Fibroblast of the conjunctiva (primary cell): ENCODE measurements at regions not wholly inside any gene's neighbourhood (a gene's known extent, or its start where the extent isn't known, plus 50 kb on each side); places are given as distances from the start of the nearest gene placed in this dataset.
A peak's percentile ranks its signal among the peaks of the same experiment; 100 is the strongest.
"Not testable (repeated sequence)": the region's sequence is repeated elsewhere in the genome, so short reads cannot be mapped to it uniquely, and the experiment has no call there.

Source experiments
- DNase-seq: peaks from one replicate; pipeline ENCODE4 v3.0.0-alpha.2; 2010; ENCODE audit warnings: low read depth

DNA sequence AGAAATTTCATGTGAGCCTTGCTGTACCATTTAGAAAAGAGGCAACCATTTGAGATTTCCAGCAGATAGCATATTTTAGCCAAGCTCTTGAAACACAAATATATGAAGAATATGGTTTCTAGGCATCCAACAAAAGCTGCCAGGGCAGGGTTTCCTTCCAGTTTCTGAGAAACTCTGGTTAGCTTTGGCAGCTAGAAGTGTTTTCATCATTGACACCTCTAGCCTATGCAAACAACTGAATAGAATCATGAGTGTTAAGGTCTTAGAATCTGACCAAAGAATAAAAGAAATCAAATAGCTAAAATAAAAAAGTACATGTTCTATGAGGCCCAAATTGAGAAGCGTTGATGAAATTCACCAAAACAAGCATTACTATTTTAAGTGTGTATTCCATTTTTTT is 188.1 kb downstream of the TMEM167A start:
- no peak for DNase-seq

DNA sequence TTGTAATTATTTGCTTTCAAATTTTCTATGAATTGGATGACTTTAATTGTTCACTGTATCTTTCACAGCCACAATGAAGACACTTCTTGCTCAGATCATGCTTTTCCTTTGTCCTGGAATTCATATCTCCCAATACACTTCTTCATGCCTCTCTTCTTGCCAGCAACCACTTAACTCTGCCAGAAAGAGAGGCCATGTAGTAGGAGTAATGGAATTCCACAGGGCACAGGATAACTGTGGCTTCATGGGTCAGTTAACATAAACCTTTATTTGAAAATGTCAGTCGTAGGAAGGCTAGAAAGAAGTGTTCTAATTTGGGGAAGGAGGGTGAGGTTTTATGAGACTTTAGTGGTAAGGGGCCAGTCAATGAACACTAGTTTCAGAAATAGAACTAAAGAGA is 190.3 kb downstream of the TMEM167A start:
- DNase-seq, result no peak

DNA sequence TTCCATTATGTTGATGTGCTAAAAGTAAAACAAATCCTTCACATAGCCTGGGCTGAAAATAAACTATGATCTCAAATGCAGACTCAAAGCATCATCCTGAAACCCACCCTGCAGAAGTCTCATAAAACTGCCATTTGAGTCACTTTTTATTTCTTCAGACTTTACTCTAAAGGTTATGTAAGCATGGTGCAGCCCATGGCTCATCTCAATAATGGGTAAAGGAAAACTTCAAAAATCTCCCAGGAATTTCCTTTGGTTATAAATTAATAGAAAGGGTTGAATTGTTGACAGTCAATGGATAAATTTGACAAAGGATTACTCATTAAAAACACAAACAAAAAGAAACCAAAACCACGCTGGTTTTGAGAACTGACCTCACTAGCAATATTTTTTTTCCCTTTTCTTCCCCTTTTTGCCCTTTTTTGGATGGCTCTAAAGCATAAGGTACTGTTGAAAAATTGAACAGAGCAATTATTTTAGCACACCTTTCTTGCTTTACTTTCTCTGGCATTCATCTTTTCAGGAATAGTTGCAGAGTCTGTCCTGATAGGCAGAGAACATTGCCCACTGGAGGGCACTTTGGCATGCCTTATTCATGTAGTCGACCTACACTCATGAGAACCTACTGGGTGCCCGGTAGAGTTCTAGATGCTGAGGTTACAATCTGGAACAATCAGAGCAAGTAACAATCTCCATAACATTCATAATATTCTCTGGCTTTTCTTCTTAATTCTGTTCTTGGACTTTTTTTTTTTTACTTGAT is 191.4 kb downstream of the TMEM167A start:
- DNase-seq, result no peak

DNA sequence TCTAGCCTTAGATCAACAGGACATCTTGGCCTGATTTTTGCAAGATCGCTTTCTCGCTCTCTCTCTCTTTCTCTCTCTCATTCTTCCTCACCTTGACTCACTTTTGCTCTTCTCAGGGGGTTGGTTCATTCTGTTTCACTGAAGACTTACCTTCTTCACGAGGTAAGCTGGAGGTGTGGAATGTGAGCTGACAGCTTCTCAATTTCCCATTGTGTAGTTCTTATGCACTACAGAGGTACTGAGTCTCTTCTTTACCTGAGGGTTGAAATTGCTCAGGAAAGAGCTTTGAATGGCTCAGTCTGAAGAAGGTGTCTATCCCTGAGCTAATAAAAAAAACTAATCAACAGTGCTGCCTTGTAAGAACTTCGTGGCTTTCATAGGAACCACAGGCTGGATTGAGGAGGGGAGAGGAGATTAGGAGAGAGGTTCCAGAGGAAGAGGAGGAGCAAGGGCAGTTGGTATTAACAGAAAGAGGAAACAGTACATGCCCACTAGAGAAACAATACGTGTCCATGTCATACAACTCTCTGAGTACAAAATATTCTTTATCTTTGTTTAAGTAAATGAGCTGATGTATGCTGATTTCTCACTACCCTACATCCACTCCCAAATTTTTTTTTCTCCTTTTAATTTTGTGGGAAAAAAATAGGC is 192.2 kb downstream of the TMEM167A start:
- no peak for DNase-seq

DNA sequence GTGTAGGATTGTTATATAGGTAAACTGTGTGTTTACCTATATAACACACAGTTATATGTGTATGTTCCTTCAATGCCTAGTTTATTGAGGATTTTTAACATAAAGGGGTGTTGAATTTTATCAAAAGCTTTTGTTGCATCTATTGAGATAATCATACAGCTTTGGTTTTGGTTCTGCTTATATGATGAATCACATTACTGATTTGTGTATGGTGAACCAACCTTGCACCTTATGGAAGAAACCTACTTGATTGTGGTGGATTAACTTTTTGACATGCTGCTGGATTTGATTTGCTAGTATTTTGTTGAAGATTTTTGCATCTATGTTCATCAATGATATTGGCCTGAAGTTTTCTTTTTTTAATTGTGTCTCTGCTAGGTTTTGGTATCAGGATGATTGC is 194.9 kb downstream of the TMEM167A start:
- no peak for DNase-seq

DNA sequence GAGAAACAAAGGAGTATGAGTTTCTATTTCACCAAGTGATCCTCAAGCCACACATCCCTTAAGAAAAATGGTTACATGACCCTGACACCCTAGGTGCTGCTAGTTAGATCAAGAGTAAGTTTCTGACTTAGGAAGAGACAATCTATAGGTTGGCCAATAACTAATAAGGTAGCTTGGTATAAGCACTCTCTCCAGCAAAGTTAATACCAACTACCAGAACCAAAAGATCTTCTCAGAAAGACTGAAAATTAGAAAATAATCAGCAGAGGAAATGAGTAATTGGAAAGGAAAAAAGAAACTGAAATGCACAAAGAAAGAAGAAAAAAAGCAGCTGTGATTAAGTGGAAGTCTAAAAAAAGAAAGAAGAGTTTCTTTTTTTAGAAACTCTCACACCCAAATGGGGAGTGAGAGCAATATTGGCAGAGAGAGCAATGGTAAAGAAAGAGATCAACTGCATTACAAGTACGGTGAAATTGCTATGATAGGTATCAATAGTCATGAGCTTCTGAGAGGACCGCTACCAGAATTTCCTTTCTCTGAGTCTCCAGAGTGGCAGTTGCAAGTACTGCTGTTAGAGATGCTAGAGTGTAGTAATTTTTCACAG is 195.5 kb downstream of the TMEM167A start:
- DNase-seq, result no peak

DNA sequence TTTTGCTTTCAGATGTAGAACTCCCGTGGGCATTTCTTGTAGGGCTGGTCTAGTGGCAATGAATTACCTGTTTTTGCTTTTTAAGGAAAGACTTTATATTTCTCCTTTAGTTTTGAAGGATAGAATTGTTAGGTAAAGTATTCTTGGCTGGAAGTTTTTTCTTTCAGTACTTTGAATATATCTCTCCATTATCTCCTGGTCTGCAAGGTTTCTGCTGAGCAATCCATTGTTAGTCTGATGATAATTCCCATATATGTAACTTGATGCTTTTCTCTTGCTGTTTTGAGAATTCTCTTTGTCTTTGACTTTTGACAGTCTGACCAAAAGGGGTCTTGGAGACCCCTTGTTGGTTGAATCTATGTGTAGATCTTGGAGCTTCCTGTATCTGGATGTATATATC is 198.1 kb downstream of the TMEM167A start:
- DNase-seq, result no peak

DNA sequence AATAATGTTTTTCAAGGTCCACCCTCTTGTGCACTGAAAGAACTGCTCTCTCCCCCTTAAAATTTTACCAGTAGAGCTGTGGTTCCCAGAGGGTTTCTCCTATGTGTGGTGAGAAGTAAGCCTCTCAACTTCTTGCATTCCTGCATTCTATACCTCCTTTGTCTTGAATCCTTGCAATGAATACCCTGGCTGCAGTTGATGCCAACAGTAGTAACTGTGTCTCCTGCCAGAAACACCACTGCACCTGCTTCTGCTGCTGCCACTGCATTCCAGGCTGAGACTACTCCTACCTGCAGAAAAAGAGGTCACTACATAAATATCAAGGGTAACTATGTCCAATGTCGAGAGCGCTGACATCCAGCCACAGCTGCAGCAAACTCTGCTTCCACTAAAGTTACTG is 203.7 kb downstream of the TMEM167A start:
- no peak for DNase-seq

DNA sequence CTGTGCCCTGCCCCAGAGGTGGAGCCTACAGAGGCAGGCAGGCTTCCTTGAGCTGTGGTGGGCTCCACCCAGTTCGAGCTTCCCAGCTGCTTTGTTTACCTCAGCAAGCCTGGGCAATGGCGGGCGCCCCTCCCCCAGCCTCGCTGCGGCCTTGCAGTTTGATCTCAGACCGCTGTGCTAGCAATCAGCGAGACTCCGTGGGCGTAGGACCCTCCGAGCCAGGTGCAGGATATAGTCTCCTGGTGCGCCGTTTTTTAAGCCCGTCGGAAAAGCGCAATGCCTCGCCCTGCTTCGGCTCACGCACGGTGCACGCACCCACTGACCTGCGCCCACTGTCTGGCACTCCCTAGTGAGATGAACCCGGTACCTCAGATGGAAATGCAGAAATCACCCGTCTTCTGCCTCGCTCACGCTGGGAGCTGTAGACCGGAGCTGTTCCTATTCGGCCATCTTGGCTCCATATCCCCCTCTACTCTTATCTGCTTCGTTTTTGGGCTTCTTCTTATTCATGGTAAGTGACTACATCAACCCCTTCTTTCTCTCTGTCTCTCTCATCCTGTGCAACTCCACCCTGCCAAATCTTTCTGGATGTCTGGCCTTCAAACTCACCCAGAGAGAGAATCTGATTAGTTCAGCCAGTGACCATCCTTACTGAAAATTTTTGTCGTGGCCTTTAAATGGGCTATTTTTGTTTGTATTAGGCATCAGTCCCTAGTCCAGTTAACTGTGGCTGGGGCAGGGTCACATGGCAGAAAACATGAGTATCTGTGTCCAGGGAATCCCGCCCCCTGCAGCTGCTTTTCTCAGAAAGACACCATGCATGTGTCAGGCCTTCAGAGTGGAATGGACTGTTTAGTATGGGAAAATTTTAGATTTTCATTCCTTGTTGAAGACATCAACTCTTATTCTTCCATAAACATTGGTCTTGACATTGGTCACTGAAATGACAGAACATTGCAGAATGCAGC is 204.6 kb downstream of the TMEM167A start:
- not testable (repeated sequence) for DNase-seq

DNA sequence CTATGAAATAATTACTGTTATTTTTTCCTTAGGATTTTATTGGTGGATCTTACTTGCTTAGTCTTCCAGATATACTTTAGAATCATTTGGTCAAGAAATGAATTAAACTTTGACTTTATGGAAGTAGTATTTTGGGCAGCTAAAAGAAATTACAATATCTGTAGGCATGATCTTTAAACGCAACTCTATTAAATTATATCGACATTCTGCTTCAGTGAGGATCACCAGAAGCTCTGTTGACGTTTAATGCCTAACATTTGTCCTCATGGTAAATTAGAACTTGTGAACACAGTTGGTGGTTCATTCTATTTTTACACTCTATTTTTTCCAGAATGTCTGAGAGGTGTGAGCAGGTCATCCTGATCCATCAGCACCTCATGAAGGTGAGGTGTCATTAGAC is 211.6 kb downstream of the TMEM167A start:
- DNase-seq, result no peak

DNA sequence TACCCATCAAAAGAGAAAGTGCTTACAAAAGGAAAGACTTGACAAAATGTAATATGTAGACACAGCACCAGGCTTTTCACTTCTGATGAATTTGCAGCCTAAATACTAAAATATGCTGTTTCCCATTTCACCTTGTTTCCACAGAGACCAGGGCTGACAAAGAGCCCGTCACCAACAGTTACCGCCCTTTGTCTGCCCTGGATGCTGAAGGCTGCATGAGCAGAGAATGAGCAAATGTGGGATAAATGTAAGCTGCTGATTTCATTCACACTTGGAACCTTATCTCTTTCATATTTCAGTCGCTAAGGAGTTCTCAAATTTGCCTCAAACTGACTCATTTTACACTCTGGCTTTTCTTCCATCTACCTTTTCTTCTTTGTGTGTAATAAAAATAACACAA is 213.9 kb downstream of the TMEM167A start:
- DNase-seq, result no peak

DNA sequence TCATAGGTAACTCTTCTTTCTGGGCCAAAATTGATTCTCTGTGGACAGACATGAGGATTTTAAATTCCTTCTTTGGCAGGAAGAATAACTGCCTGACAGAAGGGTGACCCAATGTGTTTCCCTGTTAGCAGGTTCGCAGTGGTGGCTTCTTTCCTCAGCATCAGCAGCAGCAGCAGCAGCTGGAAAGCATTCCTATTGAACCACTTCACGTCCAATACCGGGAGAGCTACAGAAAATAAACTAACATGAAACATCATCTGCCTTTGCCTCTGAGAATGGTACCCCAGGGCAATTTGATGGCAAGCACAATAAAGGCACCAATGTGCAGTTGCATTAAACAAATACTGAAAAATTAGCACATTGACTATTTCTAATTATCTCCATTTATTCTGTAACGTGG is 214.5 kb downstream of the TMEM167A start:
- no peak for DNase-seq

DNA sequence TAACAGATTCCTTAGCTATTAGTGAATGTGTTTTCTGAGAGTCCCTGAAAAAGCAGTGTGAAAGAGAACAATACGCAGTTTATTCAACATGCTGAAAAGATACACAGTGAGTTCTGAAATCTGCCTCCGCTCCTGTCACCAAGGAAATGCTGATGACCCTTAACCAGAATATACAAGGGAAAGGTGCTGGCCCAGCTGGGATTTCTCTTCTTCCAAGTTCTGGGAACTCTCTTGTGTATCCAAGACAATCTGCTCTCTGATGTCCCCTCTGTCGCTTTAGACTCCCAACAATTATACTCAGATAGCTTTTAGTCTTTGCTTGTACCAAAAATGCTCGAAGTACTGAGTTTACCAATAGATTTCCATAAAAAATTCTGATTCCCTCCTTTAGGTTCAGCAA is 214.9 kb downstream of the TMEM167A start:
- no peak for DNase-seq

DNA sequence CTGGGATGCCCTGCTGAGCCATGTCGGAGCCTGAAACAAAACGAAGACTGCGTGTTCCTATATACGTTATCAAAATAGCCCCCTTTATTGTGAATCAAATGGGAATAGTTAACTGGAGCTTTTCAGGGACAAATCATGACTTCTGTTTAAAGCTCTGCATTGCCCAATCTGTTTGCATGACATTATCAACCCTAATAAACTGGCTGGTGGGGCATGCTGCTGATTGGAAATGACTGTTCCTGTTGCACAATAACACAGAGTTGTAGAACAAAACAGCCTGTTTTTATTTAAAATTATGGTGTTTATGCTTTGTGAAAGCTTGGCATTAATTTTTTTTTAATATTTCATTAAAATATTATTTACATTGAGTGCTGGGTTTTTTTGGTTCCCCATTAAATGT is 215.5 kb downstream of the TMEM167A start:
- peak; percentile 6 for DNase-seq

DNA sequence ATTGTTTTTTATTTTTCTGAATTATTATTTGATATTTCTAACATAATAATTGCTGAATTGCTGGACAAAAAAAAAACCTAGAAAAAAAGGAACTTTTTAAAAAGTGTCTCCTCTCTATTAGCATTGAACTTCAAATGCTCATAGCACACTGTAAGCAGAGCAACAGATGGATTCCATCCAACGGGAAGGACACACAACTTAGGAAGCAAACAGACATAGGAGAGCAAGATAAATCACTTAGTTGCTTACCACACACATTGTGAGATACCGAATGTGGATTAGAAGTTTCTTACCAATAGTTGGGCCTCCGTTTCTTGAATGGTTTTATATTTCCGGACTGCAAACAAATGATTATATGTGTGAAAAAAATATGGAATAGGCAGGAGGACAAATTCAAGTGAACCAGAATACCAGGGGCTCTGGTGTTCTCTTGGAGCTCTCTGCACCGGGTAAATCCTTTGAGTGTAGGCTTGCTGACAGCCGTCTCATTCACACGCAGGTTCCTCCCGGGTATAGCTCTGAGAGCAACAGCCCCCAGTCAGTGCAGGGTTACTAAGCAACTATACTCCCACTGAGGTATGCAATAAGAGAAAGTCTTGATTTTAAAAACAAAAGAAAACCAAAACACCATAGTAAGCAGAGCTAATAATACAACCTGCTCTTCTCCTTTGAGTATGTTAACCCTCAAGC is 217.6 kb downstream of the TMEM167A start:
- no peak for DNase-seq

DNA sequence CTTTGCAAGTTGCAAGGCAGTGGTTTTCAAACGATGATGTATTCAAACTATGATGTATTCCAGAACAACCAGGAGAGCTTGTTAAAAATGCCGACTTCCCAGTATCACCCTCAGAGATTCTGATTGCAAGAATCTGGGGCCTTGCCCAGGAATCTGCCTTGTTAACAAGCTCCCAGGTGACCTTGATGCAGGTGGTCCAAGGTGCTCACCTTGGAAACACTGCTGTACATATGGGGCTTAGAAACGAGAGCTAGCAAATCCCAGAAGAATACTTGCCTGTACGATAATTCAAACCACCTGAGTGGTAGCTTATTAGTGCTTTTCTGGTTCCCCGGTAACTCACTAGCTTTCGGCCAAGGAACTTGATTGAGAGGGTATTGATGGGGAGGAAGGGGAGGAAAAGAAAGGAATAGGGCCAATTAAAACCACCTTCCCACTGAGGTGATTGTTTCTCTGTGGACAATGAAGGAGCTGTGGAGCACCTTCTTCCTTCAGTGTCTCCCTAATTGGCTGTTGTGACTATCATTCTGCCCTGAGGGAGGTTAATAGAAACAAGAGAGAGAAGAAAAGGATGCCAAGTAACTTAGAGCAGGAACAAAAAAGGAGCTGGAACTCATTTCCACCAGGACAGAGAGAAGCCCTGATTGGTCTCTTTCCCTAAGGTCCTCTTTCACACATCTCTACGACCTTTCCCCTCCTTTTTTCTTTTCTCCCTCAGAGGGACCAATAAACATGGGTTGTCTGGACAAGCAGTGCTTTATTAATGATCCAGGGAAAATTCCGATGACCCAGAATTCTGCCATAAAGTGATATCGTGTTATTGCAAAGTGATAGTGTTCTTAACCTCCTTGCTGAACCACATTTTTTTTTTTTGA is 218.8 kb downstream of the TMEM167A start:
- no peak for DNase-seq

DNA sequence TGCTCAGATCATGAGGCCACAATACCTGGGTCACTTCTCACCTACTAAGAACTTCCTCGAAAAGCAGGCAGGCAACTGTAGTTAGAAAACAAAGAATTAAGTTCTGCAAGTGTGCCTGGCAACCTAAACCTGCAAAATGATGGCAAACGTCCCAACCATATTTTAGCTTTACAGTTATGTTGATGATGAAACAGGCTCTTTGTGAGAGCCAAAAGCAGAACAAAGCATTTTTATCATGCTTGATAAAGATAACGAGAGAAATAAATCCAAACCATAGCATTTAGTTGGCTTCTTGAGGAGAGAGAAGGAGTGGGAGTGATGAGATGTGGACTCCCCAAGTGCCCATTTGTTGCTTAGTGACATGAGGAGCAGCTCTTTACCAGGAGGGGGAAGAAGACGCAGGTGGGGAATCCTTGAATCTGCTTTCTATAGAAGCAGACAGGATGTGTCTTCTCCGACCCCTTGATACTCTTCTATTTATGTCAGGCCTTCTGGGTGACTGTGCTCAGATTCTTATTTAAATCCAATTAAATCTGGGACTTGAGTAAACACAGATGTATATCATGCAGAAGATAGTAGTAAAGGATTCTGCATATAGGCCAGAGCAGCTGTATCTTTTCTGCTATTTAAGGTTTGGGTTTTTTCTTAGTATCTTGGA is 221.2 kb downstream of the TMEM167A start:
- DNase-seq, result no peak

DNA sequence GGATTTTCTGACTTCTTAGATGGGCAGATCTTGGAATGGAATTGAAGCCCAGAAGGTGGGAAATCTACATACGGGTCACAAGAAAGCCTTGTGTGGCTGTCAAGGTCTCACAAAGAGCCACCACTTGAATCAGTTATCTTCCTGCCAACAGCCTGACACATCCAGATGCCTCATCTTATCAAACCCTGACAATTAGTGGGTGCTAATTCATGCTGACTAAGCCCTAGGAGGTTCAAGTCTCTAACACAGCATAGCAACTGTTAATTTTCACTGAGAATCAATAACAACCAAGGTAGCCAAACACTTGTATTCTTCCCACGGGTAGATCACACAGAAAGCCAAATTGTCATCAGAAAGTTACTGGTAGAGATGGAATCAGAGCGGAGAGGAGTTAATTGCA is 222.2 kb downstream of the TMEM167A start:
- no peak for DNase-seq

DNA sequence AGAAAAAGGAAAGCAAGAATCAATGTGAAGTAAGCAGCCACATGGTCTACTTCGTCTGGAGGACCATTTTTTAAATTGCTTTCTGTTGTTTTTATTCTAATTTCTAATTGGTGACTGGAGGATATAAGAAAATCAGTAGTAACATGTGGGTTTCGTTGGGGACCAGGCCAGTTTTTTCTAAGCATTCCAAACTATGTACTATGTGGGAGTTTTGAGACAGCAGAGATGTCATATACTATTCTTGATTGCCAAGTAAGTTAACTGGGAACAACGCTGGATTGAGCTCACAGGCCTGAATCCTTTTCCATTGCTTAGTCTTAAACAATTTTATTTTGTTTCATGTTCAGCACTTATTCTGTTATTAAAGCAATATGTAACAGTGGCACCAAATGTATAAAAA is 225.7 kb downstream of the TMEM167A start:
- DNase-seq, result no peak

DNA sequence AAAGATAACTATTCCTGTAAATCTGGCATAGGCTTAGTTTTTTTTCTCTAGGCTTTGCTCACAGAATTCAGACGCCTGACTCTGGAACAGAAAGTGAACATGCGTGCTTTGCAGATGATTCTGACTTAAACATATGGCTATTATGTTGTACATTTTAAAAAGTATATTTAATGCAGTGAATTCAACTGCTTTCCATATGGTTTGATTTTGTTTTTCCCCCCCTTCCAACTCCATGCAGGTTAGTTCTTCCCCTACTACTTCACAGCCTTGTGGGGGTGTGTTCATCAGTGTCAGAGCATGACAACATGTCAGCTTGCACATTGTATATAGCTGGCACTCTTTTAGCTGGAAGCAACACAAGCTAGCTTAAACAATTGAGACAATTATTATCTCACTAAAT is 226.8 kb downstream of the TMEM167A start:
- DNase-seq, result no peak
